ENCODE measurements at regions not wholly inside any gene's neighbourhood (a gene's known extent, or its start where the extent isn't known, plus 50 kb on each side); places are given as distances from the start of the nearest gene placed in this dataset.

GRCh38 chr16:89043636-89044417, 49.8 kb upstream of the ACSF3 start:
- no peak for DNase-seq

Data from stimulated activated CD4-positive, alpha-beta T cell treated with anti-CD3 and anti-CD28 coated beads, Interleukin-2, amount 100 ng/mL, for 24 hours (primary cell).